WTC11 (cell line): ENCODE measurements at regions not wholly inside any gene's neighbourhood (a gene's known extent, or its start where the extent isn't known, plus 50 kb on each side); places are given as distances from the start of the nearest gene placed in this dataset.

Experiments
- ATAC-seq: fragments of 200-7000 bp; cut with Tn5 transposase; 2 replicates; pipeline ENCODE4 v1.10.0; 2021; ENCODE audit warnings: mild to moderate bottlenecking, moderate library complexity
- CTCF ChIA-PET: fragments of 300-600 bp; sonication (Branson Sonifier 250); formaldehyde crosslinking; loops from one replicate; lab custom pipeline; 2021; ENCODE audit warnings: antibody characterized with exemption; lab: Charles Lee
- POLR2A ChIA-PET: fragments of 350-600 bp; sonication (Branson Sonifier 250); formaldehyde crosslinking; loops from one replicate; lab custom pipeline; 2021; ENCODE audit warnings: antibody characterized with exemption; lab: Charles Lee
- DNase-seq: peaks from one replicate; pipeline ENCODE4 v3.0.0; 2021; ENCODE audit warnings: low spot score
- H3K27ac Mint-ChIP-seq: 2 replicates; pipeline ENCODE4 v1.8.0; 2021; ENCODE audit warnings: mixed read lengths
- H3K27me3 Mint-ChIP-seq: 2 replicates; pipeline ENCODE4 v1.8.0; 2021; ENCODE audit warnings: low read depth, mild to moderate bottlenecking, moderate library complexity, mixed read lengths
- H3K36me3 Mint-ChIP-seq: 2 replicates; pipeline ENCODE4 v1.8.0; 2021; ENCODE audit warnings: mixed read lengths
- H3K4me1 Mint-ChIP-seq: 2 replicates; pipeline ENCODE4 v1.8.0; 2022; ENCODE audit warnings: mixed read lengths
- H3K4me3 Mint-ChIP-seq: 2 replicates; pipeline ENCODE4 v1.8.0; 2021; ENCODE audit warnings: mild to moderate bottlenecking, moderate library complexity, mixed read lengths
- H3K9me3 Mint-ChIP-seq: 2 replicates; pipeline ENCODE4 v1.8.0; 2021; ENCODE audit warnings: mixed read lengths
- ARID4B ChIP-seq: sonication (generic); formaldehyde crosslinking; IDR thresholded peaks from 2 replicates; pipeline ENCODE4 v1.8.0; 2023; ENCODE audit warnings: missing genetic modification reagents, mild to moderate bottlenecking, borderline replicate concordance
- ATF2 ChIP-seq: sonication (generic); formaldehyde crosslinking; IDR thresholded peaks from 2 replicates; pipeline ENCODE4 v1.8.1; 2022; ENCODE audit warnings: low read depth, missing genetic modification reagents, borderline replicate concordance
- ATF3 ChIP-seq: sonication (generic); formaldehyde crosslinking; conservative IDR thresholded peaks from 2 replicates; pipeline ENCODE4 v1.8.1; 2022; ENCODE audit warnings: mild to moderate bottlenecking, missing genetic modification reagents
- CBFB ChIP-seq: sonication (generic); formaldehyde crosslinking; IDR thresholded peaks from 2 replicates; pipeline ENCODE4 v1.8.1; 2022; ENCODE audit warnings: mild to moderate bottlenecking, low read depth, missing genetic modification reagents
- CREB1 ChIP-seq: sonication (generic); formaldehyde crosslinking; IDR thresholded peaks from 2 replicates; pipeline ENCODE4 v1.8.0; 2023; ENCODE audit warnings: mild to moderate bottlenecking, missing genetic modification reagents
- ELF4 ChIP-seq: sonication (generic); formaldehyde crosslinking; IDR thresholded peaks from 2 replicates; pipeline ENCODE4 v1.8.1; 2022; ENCODE audit warnings: low read depth, mild to moderate bottlenecking, moderate library complexity, missing genetic modification reagents
- ERG ChIP-seq: fragments of 250-450 bp; sonication (Bioruptor Pico); IDR thresholded peaks from 2 replicates; pipeline ENCODE4 v1.8.0; 2021; ENCODE audit warnings: mild to moderate bottlenecking
- IRF1 ChIP-seq: sonication (generic); formaldehyde crosslinking; IDR thresholded peaks from 2 replicates; pipeline ENCODE4 v1.8.0; 2023; ENCODE audit warnings: missing genetic modification reagents
- JAZF1 ChIP-seq: fragments of 250-450 bp; sonication (Bioruptor Pico); IDR thresholded peaks from 2 replicates; pipeline ENCODE4 v1.9.0; 2021; ENCODE audit warnings: moderate library complexity, mild to moderate bottlenecking, inconsistent platforms
- MXD4 ChIP-seq: fragments of 250-450 bp; sonication (Bioruptor Pico); IDR thresholded peaks from 2 replicates; pipeline ENCODE4 v1.8.0; 2021; ENCODE audit warnings: mild to moderate bottlenecking, moderate library complexity, borderline replicate concordance
- NFE2L1 ChIP-seq: sonication (generic); formaldehyde crosslinking; IDR thresholded peaks from 2 replicates; pipeline ENCODE4 v1.8.1; 2023; ENCODE audit warnings: missing genetic modification reagents
- NR1H2 ChIP-seq: sonication (generic); formaldehyde crosslinking; IDR thresholded peaks from 2 replicates; pipeline ENCODE4 v1.9.0; 2021; ENCODE audit warnings: mild to moderate bottlenecking, moderate library complexity, missing genetic modification reagents
- NR2C2 ChIP-seq: sonication (generic); formaldehyde crosslinking; IDR thresholded peaks from 2 replicates; pipeline ENCODE4 v1.8.0; 2022; ENCODE audit warnings: mild to moderate bottlenecking, missing genetic modification reagents
- RORB ChIP-seq: fragments of 250-450 bp; sonication (Bioruptor Pico); IDR thresholded peaks from 2 replicates; pipeline ENCODE4 v1.9.0; 2021; ENCODE audit warnings: mild to moderate bottlenecking
- ZBTB21 ChIP-seq: sonication (generic); formaldehyde crosslinking; IDR thresholded peaks from 2 replicates; pipeline ENCODE4 v1.8.1; 2023; ENCODE audit warnings: mild to moderate bottlenecking, missing genetic modification reagents, borderline replicate concordance
- ZBTB43 ChIP-seq: sonication (generic); formaldehyde crosslinking; IDR thresholded peaks from 2 replicates; pipeline ENCODE4 v1.8.1; 2023; ENCODE audit warnings: mild to moderate bottlenecking, missing genetic modification reagents
- ZNF219 ChIP-seq: sonication (generic); formaldehyde crosslinking; IDR thresholded peaks from 2 replicates; pipeline ENCODE4 v1.8.0; 2023; ENCODE audit warnings: missing genetic modification reagents, mild to moderate bottlenecking, borderline replicate concordance
- ZNF263 ChIP-seq: sonication (generic); formaldehyde crosslinking; IDR thresholded peaks from 2 replicates; pipeline ENCODE4 v1.8.1; 2022; ENCODE audit warnings: low read depth, mild to moderate bottlenecking, moderate library complexity, missing genetic modification reagents
- ZNF512 ChIP-seq: sonication (generic); formaldehyde crosslinking; IDR thresholded peaks from 2 replicates; pipeline ENCODE4 v1.8.1; 2022; ENCODE audit warnings: missing genetic modification reagents, borderline replicate concordance

GRCh38 chr10:83952314-83952713 lies 187.0 kb upstream of the GHITM start (continued):
- no peak for TF ChIP-seq ZNF263 (CRISPR knock-in tag)

- ChIA-PET CTCF (interaction anchor here (0.7 to 1.4 kb wide), 4 partner anchors 8 to 73 kb away, joined by 3 read pairs; no protein-coding TSS in a partner anchor), POLR2A (no interaction called here)
- TF ChIP-seq ARID4B = no peak
- no peak for TF ChIP-seq NR1H2 (CRISPR knock-in tag)
- TF ChIP-seq IRF1 = no peak
- TF ChIP-seq ERG (CRISPR knock-in tag) = no peak
- TF ChIP-seq ATF3 (CRISPR knock-in tag) = no peak
- TF ChIP-seq RORB = no peak
- TF ChIP-seq CBFB (CRISPR knock-in tag) = no peak
- TF ChIP-seq CREB1 = no peak
- TF ChIP-seq NR2C2 (CRISPR knock-in tag) = no peak
- DNase-seq = no peak
- Mint-ChIP-seq H3K9me3 (peaks cover 8% of the 10 kb centered on the region; the same call in 1 of the 2 replicates), H3K27me3 (peaks cover 30% of the 10 kb centered on the region), H3K27ac (no peak overlapping the region), H3K4me1 (peaks cover 88% of the 10 kb centered on the region), H3K36me3 (no peaks in the 10 kb centered on the region), H3K4me3 (no peak overlapping the region)
- no peak for ATAC-seq
Observed at GRCh38 chr10:83953589-83953988, 185.7 kb upstream of the GHITM start.

- Mint-ChIP-seq H3K27ac (no peak overlapping the region), H3K4me1 (peaks cover 81% of the 10 kb centered on the region), H3K27me3 (peaks cover 33% of the 10 kb centered on the region), H3K36me3 (no peaks in the 10 kb centered on the region), H3K9me3 (peaks cover 8% of the 10 kb centered on the region; the same call in 1 of the 2 replicates), H3K4me3 (no peak overlapping the region)
- ChIA-PET POLR2A (no interaction called here), CTCF (interaction anchor here (0.8 to 1.4 kb wide), 2 partner anchors 72 to 83 kb away, joined by 3 read pairs; no protein-coding TSS in a partner anchor)
- no peak for ATAC-seq
- no peak for DNase-seq
- TF ChIP-seq ELF4 (CRISPR knock-in tag) (no peak), ZNF219 (no peak), ZNF263 (CRISPR knock-in tag) (no peak), IRF1 (no peak), ZBTB43 (no peak), ZNF512 (CRISPR knock-in tag) (no peak), ATF2 (CRISPR knock-in tag) (no peak), ZBTB21 (no peak), MXD4 (CRISPR knock-in tag) (no peak), JAZF1 (CRISPR knock-in tag) (no peak), NFE2L1 (no peak)
Observed at GRCh38 chr10:83954193-83954799, 185.0 kb upstream of the GHITM start.
